ENCODE measurements at regions not wholly inside any gene's neighbourhood (a gene's known extent, or its start where the extent isn't known, plus 50 kb on each side); places are given as distances from the start of the nearest gene placed in this dataset.

GRCh38 chr21:19239696-19240095 is 836.1 kb upstream of the TMPRSS15 start:
- no CpG with 5 or more reads among the region's 1 CpG for WGBS, 2 experiments (ENCODE audit: insufficient coverage in 1 of 2, insufficient read length in 1 of 2)
- no peaks in the 10 kb centered on the region for H3K9me3 Mint-ChIP-seq

GRCh38 chr21:19244502-19245187 is 841.1 kb upstream of the TMPRSS15 start:
- no peak overlapping the region for H3K4me3 Mint-ChIP-seq
- H3K4me1 Mint-ChIP-seq: no peaks in the 10 kb centered on the region
- H3K27ac Mint-ChIP-seq: no peak overlapping the region
- H3K9ac ChIP-seq (ENCODE audit: extremely low read depth, low read length, poor library complexity, severe bottlenecking): no peak overlapping the region
- no peaks in the 10 kb centered on the region for H3K9me3 ChIP-seq (ENCODE audit: control insufficient read depth, low read length)
- H3K9me3 Mint-ChIP-seq: no peaks in the 10 kb centered on the region
- H3K4me3 ChIP-seq (ENCODE audit: low read length): no peak overlapping the region
- no peaks in the 10 kb centered on the region for H3K36me3 ChIP-seq (ENCODE audit: control insufficient read depth, insufficient read depth, low read length)
- no peak for TF ChIP-seq CTCF (conservative IDR thresholded peaks at IDR 0.05)
- H3K36me3 Mint-ChIP-seq (ENCODE audit: low read depth): no peaks in the 10 kb centered on the region
- H3K27ac ChIP-seq (ENCODE audit: low read depth, low read length): no peak overlapping the region
- 95 to 96% methylated on average over 11 to 28 of the region's 28 CpGs for WGBS, 2 experiments (ENCODE audit: insufficient coverage in 1 of 2, insufficient read length in 1 of 2)
- no peaks in the 10 kb centered on the region for H3K27me3 ChIP-seq (ENCODE audit: control insufficient read depth, insufficient read depth, low read length, poor library complexity, severe bottlenecking)
- no peaks in the 10 kb centered on the region for H3K27me3 Mint-ChIP-seq (ENCODE audit: insufficient read depth)
- no peaks in the 10 kb centered on the region for H3K4me1 ChIP-seq (ENCODE audit: control insufficient read depth, insufficient read depth, low read length)
- DNase-seq: no peak

More at GRCh38 chr21:19239696-19240095, 836.1 kb upstream of the TMPRSS15 start:
- Histone ChIP-seq H3K36me3 (ENCODE audit: control insufficient read depth, insufficient read depth, low read length) (no peaks in the 10 kb centered on the region), H3K4me3 (ENCODE audit: low read length) (no peak overlapping the region), H3K27ac (ENCODE audit: low read depth, low read length) (no peak overlapping the region), H3K9ac (ENCODE audit: extremely low read depth, low read length, poor library complexity, severe bottlenecking) (no peak overlapping the region), H3K4me1 (ENCODE audit: control insufficient read depth, insufficient read depth, low read length) (no peaks in the 10 kb centered on the region), H3K9me3 (ENCODE audit: control insufficient read depth, low read length) (no peaks in the 10 kb centered on the region), H3K27me3 (ENCODE audit: control insufficient read depth, insufficient read depth, low read length, poor library complexity, severe bottlenecking) (no peaks in the 10 kb centered on the region)
- Mint-ChIP-seq H3K4me1 (no peaks in the 10 kb centered on the region), H3K27me3 (ENCODE audit: insufficient read depth) (no peaks in the 10 kb centered on the region), H3K27ac (no peak overlapping the region), H3K36me3 (ENCODE audit: low read depth) (no peaks in the 10 kb centered on the region), H3K4me3 (no peak overlapping the region)
- no peak for TF ChIP-seq CTCF (conservative IDR thresholded peaks at IDR 0.05)
- no peak for DNase-seq

DNA sequence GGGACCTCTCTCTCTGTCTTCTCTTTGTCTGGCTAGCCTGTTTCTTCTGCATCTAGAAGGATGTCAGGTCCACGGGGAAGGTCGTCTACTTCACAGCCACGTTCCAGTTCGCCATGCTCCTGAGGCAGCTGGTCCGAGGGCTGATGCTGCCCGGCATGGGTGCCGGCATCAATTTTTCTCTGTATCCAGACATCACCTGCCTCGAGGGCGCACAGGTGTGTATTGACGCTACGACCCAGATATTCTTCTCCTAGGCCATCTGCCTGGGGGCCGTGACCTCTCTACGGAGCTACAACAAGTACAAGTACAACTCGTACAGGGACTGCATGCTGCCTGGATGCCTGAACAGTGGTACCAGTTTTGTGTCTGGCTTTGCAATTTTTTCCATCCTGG is 841.6 kb upstream of the TMPRSS15 start:
- Histone ChIP-seq H3K9ac (ENCODE audit: extremely low read depth, low read length, poor library complexity, severe bottlenecking) (no peak overlapping the region), H3K27ac (ENCODE audit: low read depth, low read length) (no peak overlapping the region), H3K36me3 (ENCODE audit: control insufficient read depth, insufficient read depth, low read length) (no peaks in the 10 kb centered on the region), H3K4me1 (ENCODE audit: control insufficient read depth, insufficient read depth, low read length) (no peaks in the 10 kb centered on the region), H3K27me3 (ENCODE audit: control insufficient read depth, insufficient read depth, low read length, poor library complexity, severe bottlenecking) (no peaks in the 10 kb centered on the region), H3K4me3 (ENCODE audit: low read length) (no peak overlapping the region), H3K9me3 (ENCODE audit: control insufficient read depth, low read length) (no peaks in the 10 kb centered on the region)
- no peaks in the 10 kb centered on the region for H3K27me3 Mint-ChIP-seq (ENCODE audit: insufficient read depth)
- no peak for DNase-seq
- 95 to 99% methylated on average over 13 to 14 of the region's 14 CpGs for WGBS, 2 experiments (ENCODE audit: insufficient coverage in 1 of 2, insufficient read length in 1 of 2)
- TF ChIP-seq CTCF (conservative IDR thresholded peaks at IDR 0.05): no peak
- H3K36me3 Mint-ChIP-seq (ENCODE audit: low read depth): no peaks in the 10 kb centered on the region
- no peak overlapping the region for H3K27ac Mint-ChIP-seq
- no peaks in the 10 kb centered on the region for H3K4me1 Mint-ChIP-seq
- H3K9me3 Mint-ChIP-seq: no peaks in the 10 kb centered on the region
- no peak overlapping the region for H3K4me3 Mint-ChIP-seq

Data from endodermal cell (in vitro differentiated cells).